ENCODE measurements at regions not wholly inside any gene's neighbourhood (a gene's known extent, or its start where the extent isn't known, plus 50 kb on each side); places are given as distances from the start of the nearest gene placed in this dataset.
"Not testable (repeated sequence)": the region's sequence is repeated elsewhere in the genome, so short reads cannot be mapped to it uniquely, and the experiment has no call there.

DNA sequence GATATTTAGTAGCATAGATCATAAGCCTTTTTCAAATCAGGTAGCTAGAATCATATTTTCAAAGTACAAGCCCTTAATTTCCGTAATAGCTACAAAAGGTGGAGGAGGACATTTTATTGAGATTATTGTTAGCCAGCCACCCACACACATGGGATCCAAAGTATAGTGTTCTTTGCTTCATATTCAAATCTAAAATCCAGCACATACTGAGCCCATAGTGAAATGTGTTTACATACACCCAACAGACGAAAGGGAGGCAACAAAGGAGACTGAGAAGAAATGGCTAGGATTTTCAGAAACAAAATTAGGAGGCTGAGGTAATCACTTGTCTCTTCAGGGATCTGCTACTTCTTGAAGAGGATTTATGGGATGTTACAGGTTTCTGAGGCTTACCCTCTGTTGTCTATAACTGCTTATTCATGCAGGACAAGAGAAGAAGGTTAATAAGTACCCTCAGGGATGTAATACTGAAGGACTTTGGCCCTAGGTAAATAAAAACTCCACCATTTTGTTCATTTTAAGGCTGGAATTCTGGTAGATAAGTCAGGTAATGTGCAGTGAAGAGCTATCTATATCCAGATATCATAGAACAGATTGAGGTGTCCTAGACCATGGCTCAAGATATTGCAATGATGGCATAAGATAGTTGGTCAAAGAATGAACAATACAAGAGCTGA, 182.1 kb downstream of the SPDYE17 start:
- not testable (repeated sequence) for DNase-seq

GRCh38 chr7:76839879-76840278, 192.3 kb downstream of the SPDYE17 start:
- DNase-seq, result not testable (repeated sequence)

DNA sequence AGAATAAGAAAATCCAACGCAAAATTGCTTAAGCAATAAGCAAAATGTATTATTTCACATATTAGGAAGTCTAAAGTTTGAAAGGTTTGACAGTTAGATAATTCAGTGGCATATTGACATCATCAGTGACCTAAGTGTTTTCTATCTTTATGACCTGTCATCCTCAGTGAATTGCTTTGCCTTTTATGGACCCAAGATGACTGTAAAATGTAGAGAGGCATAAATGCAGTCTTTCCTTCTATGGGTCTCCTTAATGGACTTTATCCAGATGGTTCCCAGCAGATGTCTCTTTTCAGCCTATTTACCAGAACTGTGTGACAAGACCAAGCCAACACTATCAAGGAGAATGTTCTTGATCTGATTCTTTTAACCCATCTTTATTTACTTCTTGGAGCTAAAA, 192.9 kb downstream of the SPDYE17 start:
- DNase-seq, result not testable (repeated sequence)

DNA sequence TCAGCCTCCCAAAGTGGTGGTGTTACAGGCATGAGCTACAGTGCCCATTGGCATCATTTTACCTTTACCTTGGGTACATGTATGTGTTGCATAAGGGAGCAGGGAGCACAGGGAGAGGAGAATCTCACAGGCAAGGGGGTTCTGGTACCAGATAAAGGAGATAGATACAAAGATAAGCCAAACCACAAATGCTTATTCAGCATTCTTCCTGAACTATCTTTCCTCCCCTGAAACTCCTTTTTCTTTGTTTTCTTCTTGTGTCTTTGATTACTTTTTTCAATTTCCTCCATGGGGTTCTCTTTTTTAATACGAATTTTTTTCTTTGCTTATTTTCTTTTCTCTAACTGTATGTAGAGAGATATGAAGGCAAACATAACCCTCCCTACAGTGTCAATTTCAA, 193.8 kb downstream of the SPDYE17 start:
- not testable (repeated sequence) for DNase-seq

- not testable (repeated sequence) for DNase-seq
These were observed 202.2 kb upstream of the POMZP3 start for GRCh38 chr7:76829233-76829632.

DNA sequence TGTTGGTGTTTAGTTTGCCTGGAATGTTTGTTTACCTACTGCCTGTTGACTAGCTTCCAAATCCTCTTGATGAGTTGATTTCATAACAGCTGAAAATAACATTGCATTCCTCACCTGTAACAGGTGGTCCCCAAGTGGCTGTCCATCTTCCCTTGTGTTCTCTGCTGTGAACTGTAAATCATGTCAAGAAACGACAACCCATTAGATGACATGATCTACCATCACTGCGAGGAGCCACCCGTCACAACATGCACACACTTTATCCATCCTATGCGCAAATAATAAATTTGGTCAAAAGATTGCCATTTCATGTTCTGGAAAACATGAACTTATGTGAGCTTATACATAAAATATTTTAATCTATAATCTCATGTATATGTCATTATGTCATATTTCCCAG, 199.1 kb upstream of the POMZP3 start:
- not testable (repeated sequence) for DNase-seq

DNA sequence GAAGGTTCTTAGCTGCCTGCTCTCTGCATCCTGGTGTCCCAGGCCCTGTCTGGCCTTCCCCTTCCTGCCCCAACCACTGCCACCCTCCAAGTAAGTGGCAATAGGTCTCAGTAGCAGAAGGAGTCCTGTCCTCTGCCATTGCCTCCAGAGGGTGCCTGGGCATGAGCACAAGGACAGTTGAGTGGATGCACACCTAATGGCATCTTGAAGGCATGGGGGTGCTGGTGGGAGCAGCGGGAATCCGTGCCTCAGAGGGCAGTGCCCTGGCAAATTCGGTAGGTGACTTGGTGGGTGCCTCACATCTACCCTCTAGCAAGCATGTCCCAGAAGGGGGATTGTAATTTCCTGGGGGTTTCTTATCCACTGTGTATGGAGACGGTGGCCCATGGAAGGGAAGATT, 182.8 kb upstream of the POMZP3 start:
- DNase-seq, result not testable (repeated sequence)

- DNase-seq, result not testable (repeated sequence)
These were observed 180.6 kb upstream of the POMZP3 start for GRCh38 chr7:76807588-76808100.

DNA sequence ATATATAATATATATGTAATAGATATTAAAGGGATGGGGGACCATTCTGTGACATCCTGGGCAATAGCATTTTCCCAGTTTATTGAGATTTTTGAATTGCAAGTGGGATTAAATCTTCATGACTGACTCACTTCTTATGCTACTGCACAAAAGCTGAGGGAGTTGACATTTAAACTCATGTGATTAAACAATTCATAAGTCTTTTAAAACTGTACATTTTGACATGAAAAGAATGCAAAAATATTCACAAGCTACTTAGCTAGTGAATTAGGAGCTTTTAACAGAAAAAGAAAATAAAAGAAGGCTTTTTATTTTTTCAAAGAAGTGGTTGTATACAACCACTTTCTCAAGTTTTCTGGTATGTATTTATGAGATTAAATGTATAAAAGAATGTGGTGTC, 179.4 kb upstream of the POMZP3 start:
- DNase-seq, result not testable (repeated sequence)

DNA sequence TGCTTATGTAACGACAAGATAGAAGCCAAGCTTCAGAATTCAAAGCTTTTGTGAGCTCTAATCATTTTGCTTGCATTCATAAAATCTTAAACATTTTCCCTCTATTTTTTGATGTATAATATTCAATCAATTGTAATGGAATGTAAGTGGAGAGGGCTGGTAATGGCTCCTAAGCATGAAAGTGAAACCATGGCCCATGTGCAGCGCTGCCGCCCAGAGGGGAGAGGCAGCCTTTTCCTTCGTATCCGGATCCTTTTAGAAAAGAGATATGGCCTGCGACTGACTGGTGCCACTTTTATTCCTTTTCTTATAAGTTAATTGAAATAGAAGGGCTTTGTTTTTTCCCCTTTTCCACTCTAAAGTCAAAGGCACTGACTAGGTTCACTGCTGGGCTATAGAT, 178.9 kb upstream of the POMZP3 start:
- not testable (repeated sequence) for DNase-seq

- DNase-seq, result not testable (repeated sequence)
These were observed 178.2 kb upstream of the POMZP3 start for GRCh38 chr7:76805262-76805661.

- not testable (repeated sequence) for DNase-seq
These were observed 170.6 kb upstream of the POMZP3 start for GRCh38 chr7:76797639-76798038.

DNA sequence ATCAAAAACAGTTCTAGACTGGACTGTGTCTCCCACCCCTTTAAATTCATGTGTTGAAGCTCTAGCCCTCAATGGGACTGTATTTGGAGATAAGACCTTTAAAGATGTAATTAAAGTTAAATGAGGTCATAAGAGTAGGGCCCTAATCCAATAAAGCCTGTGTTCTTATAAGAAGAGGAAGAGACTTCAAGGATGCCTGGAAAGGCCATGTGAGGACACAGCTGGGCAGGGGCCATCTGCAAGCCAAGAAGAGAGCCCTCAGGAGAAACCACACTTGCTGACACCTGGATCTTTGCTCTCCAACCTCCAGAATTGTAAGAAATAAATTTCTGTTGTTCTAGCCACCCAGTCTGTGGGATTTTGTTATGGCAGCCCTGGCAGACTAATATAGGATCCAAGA, 153.6 kb upstream of the POMZP3 start:
- DNase-seq, result not testable (repeated sequence)

GRCh38 chr7:76774279-76774678, 147.2 kb upstream of the POMZP3 start:
- DNase-seq, result not testable (repeated sequence)

- not testable (repeated sequence) for DNase-seq
These were observed 144.9 kb upstream of the POMZP3 start for GRCh38 chr7:76771980-76772379.

- DNase-seq, result not testable (repeated sequence)
These were observed 136.9 kb upstream of the POMZP3 start for GRCh38 chr7:76763977-76764376.

DNA sequence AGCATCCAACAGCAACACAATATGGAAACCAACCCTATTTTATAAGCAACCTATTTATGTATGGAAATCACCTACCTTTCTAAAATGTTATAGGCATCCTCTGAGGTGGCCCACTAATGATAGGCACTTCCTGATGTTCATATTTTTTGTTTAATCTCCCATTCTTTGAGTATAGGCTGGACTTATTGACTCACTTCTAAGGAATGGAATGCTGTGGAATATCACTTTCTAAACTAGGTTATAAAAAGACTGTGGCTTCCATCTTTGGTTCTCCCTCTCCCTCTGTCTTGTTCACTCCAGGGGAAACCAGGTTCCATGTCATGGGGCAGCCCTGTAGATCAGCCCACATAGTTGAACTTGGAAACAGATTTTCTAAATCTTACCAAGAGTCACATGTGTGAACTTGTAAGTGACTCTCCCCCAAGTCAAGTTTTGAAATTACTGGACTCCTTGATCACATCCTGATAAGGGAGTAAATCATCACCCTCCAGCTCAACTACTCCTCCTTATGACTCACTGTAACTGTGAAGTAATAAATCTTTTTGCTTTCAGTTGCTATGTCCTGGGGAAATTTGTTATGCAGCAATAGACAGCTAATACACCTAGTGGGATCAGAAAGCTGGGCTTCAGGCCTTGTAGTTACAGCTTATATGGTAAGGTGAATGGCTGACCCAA, 133.6 kb upstream of the POMZP3 start:
- not testable (repeated sequence) for DNase-seq

DNA sequence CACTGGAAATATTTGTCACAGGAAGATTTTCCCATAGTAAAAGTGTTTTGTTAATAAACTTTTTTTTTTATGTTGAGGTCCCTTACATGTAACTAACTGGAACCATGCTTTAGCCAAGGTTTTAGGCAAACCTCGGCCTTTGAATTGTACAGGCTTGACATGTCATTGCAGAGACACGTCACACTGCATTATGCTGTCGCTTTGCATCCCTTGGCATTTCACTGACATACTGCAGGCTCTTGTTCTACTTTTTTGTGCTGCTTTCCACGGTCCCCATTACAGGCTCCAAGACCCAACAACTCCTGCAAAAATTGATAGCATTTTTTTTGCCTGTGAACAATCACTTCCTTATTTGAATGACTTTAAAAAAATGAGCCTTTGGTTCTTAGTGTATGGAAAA, 112.5 kb upstream of the POMZP3 start:
- not testable (repeated sequence) for DNase-seq

- DNase-seq, result not testable (repeated sequence)
These were observed 109.6 kb upstream of the POMZP3 start for GRCh38 chr7:76736724-76737123.

DNA sequence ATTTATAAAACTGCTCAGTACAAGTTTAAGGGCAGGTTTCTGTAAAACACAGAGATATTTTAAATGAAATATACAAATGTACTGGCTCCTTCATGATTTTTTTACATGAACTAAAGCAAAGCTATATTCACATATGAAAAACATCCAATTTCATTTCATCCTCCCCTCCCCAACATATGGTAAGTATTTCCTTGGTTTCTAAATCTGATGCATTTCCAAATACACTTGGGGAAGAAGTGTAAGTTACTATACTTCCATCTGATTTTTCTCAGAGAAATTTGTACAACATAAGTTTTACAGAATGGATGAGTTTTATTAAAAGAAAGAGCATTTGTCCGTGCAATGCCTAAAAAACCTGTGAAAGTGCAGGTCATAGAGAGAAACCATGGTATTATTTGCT, 109.0 kb upstream of the POMZP3 start:
- DNase-seq, result not testable (repeated sequence)

- not testable (repeated sequence) for DNase-seq
These were observed 108.6 kb upstream of the POMZP3 start for GRCh38 chr7:76735668-76736067.

- DNase-seq, result not testable (repeated sequence)
These were observed 101.5 kb upstream of the POMZP3 start for GRCh38 chr7:76728571-76728974.

DNA sequence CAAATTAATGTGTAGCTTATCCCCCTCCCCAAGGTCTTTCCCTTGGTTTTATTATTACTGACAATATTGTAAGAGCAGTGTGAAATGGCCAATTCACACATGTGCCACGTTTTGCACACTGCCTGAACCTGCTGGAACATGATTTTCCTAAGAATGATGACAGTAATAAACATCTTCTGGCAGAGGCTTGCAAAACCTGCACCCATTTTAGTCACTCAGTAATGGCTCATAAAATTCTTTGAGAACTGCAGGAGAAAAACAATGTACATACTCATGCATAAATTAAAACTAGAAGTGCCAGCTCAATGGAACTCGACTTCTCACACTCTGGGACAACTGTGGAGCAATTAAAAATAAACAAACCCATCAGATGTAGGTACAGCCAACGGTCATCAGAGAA, 96.8 kb upstream of the POMZP3 start:
- not testable (repeated sequence) for DNase-seq

DNA sequence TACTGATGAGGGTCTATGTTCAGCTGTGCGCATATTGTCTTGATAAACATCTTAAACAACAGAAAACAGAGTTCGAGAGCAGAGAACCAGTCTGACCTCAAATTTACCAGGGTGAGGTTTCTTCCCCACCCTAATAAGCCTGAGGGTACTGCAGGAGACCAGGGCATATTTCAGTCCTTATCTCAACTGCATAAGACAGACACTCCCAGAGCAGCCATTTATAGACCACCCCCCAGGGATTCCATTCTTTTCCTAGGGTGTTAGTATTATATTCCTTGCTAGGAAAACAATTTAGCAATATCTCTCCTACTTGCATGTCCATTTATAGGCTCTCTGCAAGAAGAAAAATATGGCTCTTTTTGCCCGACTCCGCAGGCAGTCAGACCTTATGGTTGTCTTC, 89.5 kb upstream of the POMZP3 start:
- DNase-seq, result not testable (repeated sequence)

Measured in hindlimb muscle (tissue), 1 donor.